Hepatocyte (in vitro differentiated cells): ENCODE measurements at regions not wholly inside any gene's neighbourhood (a gene's known extent, or its start where the extent isn't known, plus 50 kb on each side); places are given as distances from the start of the nearest gene placed in this dataset.

Experiments used
- EZH2 ChIP-seq: fragments of 200-600 bp; sonication (generic); IDR thresholded peaks from 2 replicates; pipeline ENCODE4 v1.6.1; 2016; ENCODE audit warnings: antibody characterized with exemption, mild to moderate bottlenecking, borderline replicate concordance
- EZH2phosphoT487 ChIP-seq: fragments of 200-600 bp; sonication (generic); IDR thresholded peaks from one replicate; pipeline ENCODE4 v1.6.1; 2018; ENCODE audit warnings: antibody characterized with exemption, mild to moderate bottlenecking, low read depth, moderate library complexity; ENCODE audit not compliant: unreplicated experiment, severe bottlenecking
- TF ChIP-seq, protein P1 (sequence below): fragments of 200-600 bp; sonication (generic); IDR thresholded peaks from 2 replicates; pipeline ENCODE4 v1.5.1; 2016; ENCODE audit warnings: antibody characterized with exemption, mild to moderate bottlenecking; ENCODE audit not compliant: poor library complexity

DNA sequence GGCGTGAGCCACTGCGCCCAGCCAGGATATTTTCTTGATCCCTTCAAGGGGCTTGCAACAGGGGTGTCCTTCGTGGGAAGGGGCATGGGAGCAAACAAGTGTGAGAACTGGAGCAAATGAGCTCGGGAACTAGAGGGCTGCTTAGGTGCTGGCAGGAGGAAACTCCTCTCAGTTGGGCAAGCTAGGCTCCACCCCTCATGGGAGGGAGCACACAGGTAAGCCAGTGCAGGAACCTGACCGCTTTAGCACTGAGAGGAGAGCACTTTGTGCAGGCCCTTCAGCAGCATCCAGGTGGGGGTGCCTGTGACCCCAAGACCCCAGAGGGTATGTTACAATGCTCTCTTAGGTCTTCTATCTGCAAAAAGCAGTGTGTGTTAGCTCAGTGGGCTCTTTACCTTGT lies 755.4 kb upstream of the MDGA2 start:
- TF ChIP-seq, protein P1, sequence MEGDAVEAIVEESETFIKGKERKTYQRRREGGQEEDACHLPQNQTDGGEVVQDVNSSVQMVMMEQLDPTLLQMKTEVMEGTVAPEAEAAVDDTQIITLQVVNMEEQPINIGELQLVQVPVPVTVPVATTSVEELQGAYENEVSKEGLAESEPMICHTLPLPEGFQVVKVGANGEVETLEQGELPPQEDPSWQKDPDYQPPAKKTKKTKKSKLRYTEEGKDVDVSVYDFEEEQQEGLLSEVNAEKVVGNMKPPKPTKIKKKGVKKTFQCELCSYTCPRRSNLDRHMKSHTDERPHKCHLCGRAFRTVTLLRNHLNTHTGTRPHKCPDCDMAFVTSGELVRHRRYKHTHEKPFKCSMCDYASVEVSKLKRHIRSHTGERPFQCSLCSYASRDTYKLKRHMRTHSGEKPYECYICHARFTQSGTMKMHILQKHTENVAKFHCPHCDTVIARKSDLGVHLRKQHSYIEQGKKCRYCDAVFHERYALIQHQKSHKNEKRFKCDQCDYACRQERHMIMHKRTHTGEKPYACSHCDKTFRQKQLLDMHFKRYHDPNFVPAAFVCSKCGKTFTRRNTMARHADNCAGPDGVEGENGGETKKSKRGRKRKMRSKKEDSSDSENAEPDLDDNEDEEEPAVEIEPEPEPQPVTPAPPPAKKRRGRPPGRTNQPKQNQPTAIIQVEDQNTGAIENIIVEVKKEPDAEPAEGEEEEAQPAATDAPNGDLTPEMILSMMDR: no peak
- TF ChIP-seq EZH2phosphoT487 (no peak), EZH2 (no peak)
